SU-DHL-6 (cell line): ENCODE measurements at regions not wholly inside any gene's neighbourhood (a gene's known extent, or its start where the extent isn't known, plus 50 kb on each side); places are given as distances from the start of the nearest gene placed in this dataset.

Experiments used
- EZH2phosphoT487 ChIP-seq: fragments of 200-600 bp; sonication (generic), shearing (Covaris generic); conservative IDR thresholded peaks from 2 replicates; pipeline ENCODE4 v1.6.1; 2018; ENCODE audit warnings: mild to moderate bottlenecking, antibody characterized with exemption, low read length, moderate library complexity, mixed read lengths
- TF ChIP-seq, protein P1 (sequence below): fragments of 200-600 bp; sonication (generic); IDR thresholded peaks from one replicate; pipeline ENCODE4 v1.5.1; 2017; ENCODE audit warnings: antibody characterized with exemption, mild to moderate bottlenecking, low read length, moderate library complexity; ENCODE audit not compliant: insufficient read depth, poor library complexity, severe bottlenecking

DNA sequence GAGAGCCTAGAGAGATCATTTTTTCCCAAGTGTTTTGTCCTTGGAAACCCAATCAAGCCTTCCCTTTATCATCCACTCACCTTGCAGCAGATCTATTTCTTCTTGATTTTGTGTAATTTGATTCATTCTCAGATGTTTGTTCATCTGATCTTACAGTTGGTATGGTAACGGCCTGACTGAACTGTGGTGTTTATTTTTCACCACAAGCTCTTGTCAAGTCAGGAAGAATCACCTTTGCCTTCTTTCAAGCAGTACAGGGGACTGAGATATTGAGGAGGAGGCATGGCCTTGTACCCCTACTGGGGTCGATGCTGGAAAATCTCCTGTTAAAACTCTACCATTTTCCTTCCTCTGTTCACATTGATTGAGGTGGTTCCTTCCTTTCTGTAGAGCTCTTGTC is 361.4 kb upstream of the CFAP20DC start:
- TF ChIP-seq, protein P1, sequence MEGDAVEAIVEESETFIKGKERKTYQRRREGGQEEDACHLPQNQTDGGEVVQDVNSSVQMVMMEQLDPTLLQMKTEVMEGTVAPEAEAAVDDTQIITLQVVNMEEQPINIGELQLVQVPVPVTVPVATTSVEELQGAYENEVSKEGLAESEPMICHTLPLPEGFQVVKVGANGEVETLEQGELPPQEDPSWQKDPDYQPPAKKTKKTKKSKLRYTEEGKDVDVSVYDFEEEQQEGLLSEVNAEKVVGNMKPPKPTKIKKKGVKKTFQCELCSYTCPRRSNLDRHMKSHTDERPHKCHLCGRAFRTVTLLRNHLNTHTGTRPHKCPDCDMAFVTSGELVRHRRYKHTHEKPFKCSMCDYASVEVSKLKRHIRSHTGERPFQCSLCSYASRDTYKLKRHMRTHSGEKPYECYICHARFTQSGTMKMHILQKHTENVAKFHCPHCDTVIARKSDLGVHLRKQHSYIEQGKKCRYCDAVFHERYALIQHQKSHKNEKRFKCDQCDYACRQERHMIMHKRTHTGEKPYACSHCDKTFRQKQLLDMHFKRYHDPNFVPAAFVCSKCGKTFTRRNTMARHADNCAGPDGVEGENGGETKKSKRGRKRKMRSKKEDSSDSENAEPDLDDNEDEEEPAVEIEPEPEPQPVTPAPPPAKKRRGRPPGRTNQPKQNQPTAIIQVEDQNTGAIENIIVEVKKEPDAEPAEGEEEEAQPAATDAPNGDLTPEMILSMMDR: no peak
- no peak for TF ChIP-seq EZH2phosphoT487
